AG09309 (cell line): ENCODE measurements at regions not wholly inside any gene's neighbourhood (a gene's known extent, or its start where the extent isn't known, plus 50 kb on each side); places are given as distances from the start of the nearest gene placed in this dataset.

Experiments used
- DNase-seq: peaks from one replicate; pipeline ENCODE4 v3.0.0-alpha.2; 2010; ENCODE audit warnings: low read depth
- H3K4me3 ChIP-seq: 2 replicates; pipeline ENCODE4 v1.5.1; 2011; ENCODE audit warnings: mild to moderate bottlenecking, low read depth, low read length, moderate library complexity; ENCODE audit not compliant: control insufficient read depth
- TF ChIP-seq, protein P1 (sequence below): IDR thresholded peaks from 2 replicates; pipeline ENCODE4 v1.5.1; 2011; ENCODE audit warnings: mild to moderate bottlenecking, low read depth, low read length, inconsistent platforms; ENCODE audit not compliant: insufficient read depth, control insufficient read depth; ENCODE audit errors: missing control alignments

DNA sequence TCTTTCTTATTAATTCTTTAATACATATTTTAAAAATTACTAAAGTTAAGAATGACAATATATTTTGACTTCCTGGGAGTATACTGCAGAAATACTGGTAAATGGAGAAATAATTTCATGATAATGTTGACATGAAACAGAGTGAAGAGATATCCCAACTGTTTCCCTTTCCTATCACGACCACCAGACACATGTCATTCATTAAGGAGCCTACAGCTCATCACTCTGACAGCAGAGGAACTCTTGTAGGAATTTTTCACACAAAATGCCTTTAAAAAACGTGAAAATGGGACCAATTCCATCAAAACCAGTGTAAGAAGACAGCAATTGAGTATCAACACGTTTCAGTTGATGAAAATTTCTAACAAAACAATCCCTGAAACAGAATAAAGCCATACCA is 172.9 kb upstream of the CPHXL start:
- TF ChIP-seq, protein P1, sequence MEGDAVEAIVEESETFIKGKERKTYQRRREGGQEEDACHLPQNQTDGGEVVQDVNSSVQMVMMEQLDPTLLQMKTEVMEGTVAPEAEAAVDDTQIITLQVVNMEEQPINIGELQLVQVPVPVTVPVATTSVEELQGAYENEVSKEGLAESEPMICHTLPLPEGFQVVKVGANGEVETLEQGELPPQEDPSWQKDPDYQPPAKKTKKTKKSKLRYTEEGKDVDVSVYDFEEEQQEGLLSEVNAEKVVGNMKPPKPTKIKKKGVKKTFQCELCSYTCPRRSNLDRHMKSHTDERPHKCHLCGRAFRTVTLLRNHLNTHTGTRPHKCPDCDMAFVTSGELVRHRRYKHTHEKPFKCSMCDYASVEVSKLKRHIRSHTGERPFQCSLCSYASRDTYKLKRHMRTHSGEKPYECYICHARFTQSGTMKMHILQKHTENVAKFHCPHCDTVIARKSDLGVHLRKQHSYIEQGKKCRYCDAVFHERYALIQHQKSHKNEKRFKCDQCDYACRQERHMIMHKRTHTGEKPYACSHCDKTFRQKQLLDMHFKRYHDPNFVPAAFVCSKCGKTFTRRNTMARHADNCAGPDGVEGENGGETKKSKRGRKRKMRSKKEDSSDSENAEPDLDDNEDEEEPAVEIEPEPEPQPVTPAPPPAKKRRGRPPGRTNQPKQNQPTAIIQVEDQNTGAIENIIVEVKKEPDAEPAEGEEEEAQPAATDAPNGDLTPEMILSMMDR, result no peak
- DNase-seq, result no peak
- no peak overlapping the region for H3K4me3 ChIP-seq

DNA sequence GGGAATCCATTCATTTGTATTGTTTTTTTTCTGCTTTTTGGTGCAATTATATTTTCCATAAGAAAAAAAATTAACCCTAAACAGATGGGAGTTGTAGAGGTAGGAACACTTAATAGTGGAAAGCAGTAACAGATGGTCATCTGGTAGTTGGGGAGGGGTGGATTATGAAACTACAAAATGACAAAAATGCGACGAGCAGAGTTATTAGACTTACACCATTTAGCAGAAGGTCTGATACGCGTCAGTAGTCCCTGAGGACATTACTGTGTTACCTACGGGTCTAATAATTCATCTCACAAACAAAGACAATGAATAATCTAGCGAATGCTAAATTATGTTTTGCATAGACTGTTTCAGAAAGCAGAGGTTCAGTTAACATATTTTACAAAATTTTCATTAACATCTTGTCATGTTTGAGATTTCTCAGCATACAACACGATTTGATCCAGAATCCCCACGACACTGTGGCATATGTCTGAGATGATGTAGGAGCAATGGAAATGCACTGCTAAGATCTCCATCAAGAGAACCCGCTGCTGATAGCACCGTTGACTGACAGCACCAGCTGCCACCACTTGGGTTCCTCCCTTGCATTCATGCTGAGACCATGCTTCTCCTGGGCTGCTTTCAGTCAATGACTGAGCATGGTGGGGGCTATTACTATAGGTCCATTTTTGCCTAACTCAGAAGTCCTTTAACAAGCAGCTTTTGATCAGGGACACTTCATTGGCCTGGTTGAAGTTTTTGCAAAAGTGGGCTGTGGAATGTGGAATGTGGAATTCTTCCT is 182.2 kb upstream of the CPHXL start:
- DNase-seq, result no peak
- TF ChIP-seq, protein P1, result no peak
- H3K4me3 ChIP-seq, result no peak overlapping the region

DNA sequence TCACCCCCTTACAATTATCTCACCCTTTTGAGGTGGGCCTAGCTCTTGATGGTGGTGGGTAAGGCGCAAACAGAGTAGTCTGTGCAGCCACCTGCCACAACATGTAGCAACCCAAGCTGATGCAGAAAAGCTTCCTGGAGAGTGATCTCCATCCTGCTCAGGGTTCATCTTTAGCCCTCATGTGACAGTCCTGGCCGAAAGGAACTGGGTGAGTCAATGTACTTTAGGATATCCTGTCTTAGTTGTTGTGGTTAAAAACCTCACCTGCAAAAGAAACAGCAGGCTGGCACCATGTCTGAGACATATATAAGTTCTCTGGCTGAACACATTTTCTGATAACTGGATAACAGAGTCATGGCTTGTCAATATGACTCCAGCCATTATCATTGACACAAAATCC is 183.5 kb upstream of the CPHXL start:
- no peak overlapping the region for H3K4me3 ChIP-seq
- DNase-seq, result no peak
- TF ChIP-seq, protein P1, result no peak

DNA sequence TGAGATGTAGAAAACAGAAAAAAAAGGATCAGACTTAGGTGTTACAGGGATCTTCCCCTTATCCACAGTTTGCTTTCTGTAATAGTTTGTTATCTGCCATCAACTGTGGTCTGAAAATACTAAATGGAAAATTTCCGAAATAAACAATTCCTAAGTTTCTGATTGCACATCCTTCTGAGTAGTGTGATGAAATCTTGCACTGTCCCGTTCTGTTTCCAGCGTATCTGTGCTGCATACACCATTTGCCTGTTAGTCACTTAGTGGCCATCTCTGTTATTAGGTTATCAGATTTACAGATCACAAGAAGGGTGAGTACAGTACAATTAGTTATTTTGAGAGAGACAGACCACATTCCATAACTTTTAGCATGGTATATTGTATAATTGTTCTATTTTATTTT is 185.6 kb upstream of the CPHXL start:
- TF ChIP-seq, protein P1, result no peak
- DNase-seq, result no peak
- H3K4me3 ChIP-seq, result no peak overlapping the region

DNA sequence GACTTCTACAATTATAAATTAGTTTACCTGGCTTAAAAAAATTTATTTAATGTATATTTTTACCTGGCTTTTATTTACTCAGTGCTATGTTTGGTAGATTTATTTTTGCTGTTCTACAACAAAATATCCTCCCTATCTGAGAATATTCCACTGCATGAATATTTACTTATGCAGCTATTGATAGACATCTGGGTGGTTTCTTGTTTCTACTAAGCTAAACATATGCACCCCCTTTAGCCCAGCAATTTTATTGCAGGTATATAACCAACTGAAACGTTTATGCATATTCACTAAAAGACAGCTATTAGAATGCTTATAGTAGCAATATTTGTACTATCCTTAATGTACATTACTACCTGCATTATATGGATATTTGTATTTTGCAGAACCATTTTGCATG is 187.7 kb upstream of the CPHXL start:
- no peak overlapping the region for H3K4me3 ChIP-seq

DNA sequence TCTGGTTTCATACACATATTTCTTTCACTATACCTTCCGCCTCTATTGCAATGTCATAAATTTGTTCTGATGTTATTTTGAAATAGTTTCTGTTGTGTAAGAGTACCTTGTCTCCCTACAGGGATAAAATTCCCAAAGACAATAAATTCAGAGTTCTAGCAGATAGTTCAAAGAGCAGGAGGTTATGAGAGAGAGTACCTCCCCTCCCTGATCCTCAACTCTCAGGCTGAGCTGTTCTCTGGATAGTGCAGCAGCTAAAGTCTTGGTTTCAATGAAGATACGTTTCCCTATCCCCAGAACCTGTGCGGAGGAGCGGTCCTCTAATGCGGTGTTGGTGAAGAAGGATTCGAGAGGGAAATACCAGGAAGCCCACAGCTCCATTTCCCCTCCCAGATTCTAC is 190.2 kb upstream of the CPHXL start:
- no peak for DNase-seq
- H3K4me3 ChIP-seq, result no peak overlapping the region
- TF ChIP-seq, protein P1, result no peak

More for the DNA sequence above, 187.7 kb upstream of the CPHXL start:
- no peak for DNase-seq
- TF ChIP-seq, protein P1, result no peak
